ENCODE measurements at regions not wholly inside any gene's neighbourhood (a gene's known extent, or its start where the extent isn't known, plus 50 kb on each side); places are given as distances from the start of the nearest gene placed in this dataset.

DNA sequence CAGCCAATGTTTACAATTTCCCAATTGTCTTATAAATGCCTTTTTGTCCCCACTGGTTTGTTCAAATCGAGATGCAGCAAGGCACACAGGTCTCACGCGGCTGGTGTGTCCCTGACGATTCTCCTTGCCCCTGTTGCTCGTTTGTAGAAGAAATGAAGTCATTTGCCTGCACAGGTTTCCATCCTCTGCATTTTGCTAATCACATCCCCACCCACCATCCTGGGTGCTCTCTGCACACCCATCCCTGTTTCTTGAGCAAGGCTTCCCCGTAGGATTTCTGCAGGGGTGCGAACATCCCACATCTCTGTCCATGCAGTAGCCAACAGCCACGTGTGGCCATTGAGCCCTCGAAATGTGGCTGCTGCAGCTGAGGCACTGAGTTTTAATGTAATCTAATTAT, 59.8 kb upstream of the SOX1 start:
- TF ChIP-seq CTCF (conservative IDR thresholded peaks at IDR 0.05 in 1 of 2, IDR thresholded peaks at IDR 0.05 in 1 of 2; ENCODE audit: extremely low read depth in 1 of 2, insufficient read depth in 1 of 2, low read depth in 1 of 2, low read length in 2 of 2): no peak
- no peak for TF ChIP-seq EZH2 (IDR thresholded peaks at IDR 0.05; ENCODE audit: borderline replicate concordance, low read length)

Data from mammary epithelial cell (primary cell).